ENCODE measurements at regions not wholly inside any gene's neighbourhood (a gene's known extent, or its start where the extent isn't known, plus 50 kb on each side); places are given as distances from the start of the nearest gene placed in this dataset.

DNA sequence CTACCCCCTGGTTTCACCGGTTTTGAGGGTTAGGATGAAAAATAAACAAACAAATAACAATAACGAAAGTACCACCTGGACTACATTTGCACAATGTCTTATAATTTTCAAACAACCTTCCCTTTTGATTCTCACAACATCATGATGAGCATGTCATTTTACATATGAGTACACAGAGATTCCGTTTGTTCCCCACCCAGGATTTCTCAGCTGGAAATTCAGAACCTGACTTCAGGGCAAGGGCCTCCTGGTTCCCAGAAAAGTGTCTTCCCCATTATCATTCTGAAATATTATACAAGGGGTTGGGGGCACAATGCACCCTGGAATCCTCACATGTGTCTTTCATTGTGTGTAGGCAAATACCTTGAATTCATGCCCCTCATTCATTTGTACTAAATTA is 135.8 kb upstream of the NOCT start:
- Histone ChIP-seq H3K36me3 (no peaks in the 10 kb centered on the region), H3K27ac (no peak overlapping the region), H3K9me3 (peaks cover 0 to 4% (median 0%) of the 10 kb centered on the region in 4 donors), H3K4me3 (no peak overlapping the region), H3K27me3 (no peaks in the 10 kb centered on the region), H3K4me1 (no peaks in the 10 kb centered on the region)
- whole genome bisulfite sequencing, 2 donors: 87 to 90% methylated on average over 3 of the region's 3 CpGs
- DNase-seq (ENCODE audit: low spot score in 2 of 2): no peak
- no peak for TF ChIP-seq EP300 (IDR thresholded peaks at IDR 0.05)
- no peak for TF ChIP-seq POLR2A (IDR thresholded peaks at IDR 0.05)
- TF ChIP-seq, protein P1, sequence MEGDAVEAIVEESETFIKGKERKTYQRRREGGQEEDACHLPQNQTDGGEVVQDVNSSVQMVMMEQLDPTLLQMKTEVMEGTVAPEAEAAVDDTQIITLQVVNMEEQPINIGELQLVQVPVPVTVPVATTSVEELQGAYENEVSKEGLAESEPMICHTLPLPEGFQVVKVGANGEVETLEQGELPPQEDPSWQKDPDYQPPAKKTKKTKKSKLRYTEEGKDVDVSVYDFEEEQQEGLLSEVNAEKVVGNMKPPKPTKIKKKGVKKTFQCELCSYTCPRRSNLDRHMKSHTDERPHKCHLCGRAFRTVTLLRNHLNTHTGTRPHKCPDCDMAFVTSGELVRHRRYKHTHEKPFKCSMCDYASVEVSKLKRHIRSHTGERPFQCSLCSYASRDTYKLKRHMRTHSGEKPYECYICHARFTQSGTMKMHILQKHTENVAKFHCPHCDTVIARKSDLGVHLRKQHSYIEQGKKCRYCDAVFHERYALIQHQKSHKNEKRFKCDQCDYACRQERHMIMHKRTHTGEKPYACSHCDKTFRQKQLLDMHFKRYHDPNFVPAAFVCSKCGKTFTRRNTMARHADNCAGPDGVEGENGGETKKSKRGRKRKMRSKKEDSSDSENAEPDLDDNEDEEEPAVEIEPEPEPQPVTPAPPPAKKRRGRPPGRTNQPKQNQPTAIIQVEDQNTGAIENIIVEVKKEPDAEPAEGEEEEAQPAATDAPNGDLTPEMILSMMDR (IDR thresholded peaks at IDR 0.05): no peak

DNA sequence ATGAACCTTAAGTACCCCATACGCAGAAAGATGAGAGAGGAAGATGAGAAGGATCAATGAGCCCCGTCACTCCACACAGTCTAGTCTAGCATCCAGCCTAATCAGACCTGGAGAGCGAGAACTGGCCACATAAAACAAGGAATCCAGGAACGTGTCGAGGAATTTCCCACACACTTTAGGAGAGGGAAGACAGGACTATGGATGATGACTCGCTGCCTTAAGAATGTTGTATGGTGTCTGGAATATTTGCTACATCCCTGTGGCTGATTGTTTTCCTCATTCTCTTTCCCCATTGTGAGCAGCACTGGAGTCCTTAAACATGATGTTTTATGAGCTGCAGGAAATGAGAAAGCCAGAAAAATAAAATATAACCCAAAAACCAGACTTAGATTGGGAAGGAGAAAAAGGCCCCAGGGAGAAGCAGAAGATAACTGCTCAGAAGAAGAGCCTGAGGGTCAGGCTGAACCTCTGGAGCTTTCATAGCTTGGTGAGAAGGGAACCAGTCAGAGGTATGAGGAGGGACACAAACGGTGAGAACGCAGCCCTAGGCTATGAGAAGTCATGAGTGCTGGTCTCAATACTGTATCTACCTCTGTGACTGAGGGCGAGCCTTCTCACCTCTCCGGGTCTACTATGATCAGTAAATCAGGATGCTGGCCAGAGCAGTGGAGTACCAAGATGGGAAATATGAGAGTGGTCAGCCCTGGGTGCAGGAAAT is 139.5 kb upstream of the NOCT start:
- no peaks in the 10 kb centered on the region for H3K27me3 ChIP-seq
- H3K4me1 ChIP-seq: peaks cover 0 to 2% (median 0%) of the 10 kb centered on the region in 4 donors
- WGBS, 2 donors: 73 to 76% methylated on average over 10 of the region's 10 CpGs
- no peak overlapping the region for H3K4me3 ChIP-seq
- H3K36me3 ChIP-seq: no peaks in the 10 kb centered on the region
- no peak overlapping the region for H3K27ac ChIP-seq
- no peak for DNase-seq (ENCODE audit: low spot score in 2 of 2)
- H3K9me3 ChIP-seq: peaks cover 0 to 4% (median 0%) of the 10 kb centered on the region in 4 donors
- no peak for TF ChIP-seq POLR2A (IDR thresholded peaks at IDR 0.05)
- no peak for TF ChIP-seq EP300 (IDR thresholded peaks at IDR 0.05)
- TF ChIP-seq, protein P1 (IDR thresholded peaks at IDR 0.05): no peak

DNA sequence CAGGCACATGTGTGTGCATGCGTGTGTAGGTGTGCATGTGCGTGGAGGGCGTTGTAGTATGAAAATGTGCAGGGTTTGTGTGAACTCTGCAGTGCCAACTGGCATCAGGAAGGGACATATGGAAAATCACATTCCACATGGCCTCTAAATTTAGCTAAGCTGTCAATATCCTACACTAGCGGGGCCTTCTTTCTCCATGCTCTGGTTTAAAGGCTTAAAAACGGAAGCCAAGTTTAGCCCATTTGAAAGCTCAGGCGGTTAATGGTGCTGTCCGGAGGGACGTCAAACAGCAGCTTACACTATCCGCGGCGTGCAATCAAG is 144.1 kb upstream of the NOCT start:
- DNase-seq (ENCODE audit: low spot score in 2 of 2): no peak
- H3K4me3 ChIP-seq: no peak overlapping the region
- no peaks in the 10 kb centered on the region for H3K27me3 ChIP-seq
- H3K27ac ChIP-seq: no peak overlapping the region
- H3K4me1 ChIP-seq: peaks cover 0 to 5% (median 0%) of the 10 kb centered on the region in 4 donors
- TF ChIP-seq, protein P1 (IDR thresholded peaks at IDR 0.05): no peak
- TF ChIP-seq POLR2A (IDR thresholded peaks at IDR 0.05) (no peak), EP300 (IDR thresholded peaks at IDR 0.05) (no peak)
- H3K9me3 ChIP-seq: no peaks in the 10 kb centered on the region
- 77 to 84% methylated on average over 11 of the region's 11 CpGs for WGBS, 2 donors
- H3K36me3 ChIP-seq: no peaks in the 10 kb centered on the region

DNA sequence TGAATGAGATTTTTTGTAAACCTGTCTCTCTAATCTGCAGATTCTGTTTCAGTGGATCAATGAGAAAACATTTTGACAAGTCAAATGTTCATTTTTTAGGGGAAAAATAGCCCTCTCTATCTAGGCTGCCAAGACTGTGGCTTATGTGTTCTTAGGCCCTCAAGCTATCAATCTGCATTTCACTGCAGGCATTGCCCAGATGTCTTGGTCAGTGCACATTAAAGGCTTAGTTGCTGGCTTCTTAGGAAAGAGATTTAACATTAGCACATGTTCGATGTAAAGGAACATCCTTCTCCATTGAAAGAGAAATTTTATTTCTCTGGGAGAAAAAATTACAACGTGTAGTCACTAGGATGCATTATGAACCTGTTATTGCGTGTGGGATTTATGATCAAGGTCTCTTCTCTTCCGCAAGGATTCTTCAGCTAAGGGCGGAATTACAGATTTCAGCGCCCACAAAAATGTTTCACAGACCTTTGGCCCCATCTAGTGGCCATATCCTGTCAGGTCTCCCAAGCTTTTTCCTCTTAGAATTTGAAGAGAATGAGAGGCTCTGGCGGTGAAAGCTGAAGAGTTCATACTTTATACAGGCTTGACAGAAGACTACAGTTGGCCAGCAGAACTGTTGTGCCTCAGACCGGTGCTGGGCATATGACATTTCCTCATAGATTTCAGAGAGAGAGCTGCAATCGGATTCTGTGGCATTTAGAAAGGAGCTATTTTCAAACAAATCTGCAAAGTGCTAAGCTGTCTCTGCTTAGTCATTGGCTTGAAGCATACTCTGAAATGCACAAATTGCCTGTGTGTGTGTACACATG is 144.6 kb upstream of the NOCT start:
- 7 to 8% methylated on average over 9 of the region's 9 CpGs for WGBS, 2 donors
- no peaks in the 10 kb centered on the region for H3K27me3 ChIP-seq
- DNase-seq (ENCODE audit: low spot score in 2 of 2): peak; percentile 33 to 80
- no peaks in the 10 kb centered on the region for H3K9me3 ChIP-seq
- H3K36me3 ChIP-seq: no peaks in the 10 kb centered on the region
- no peak overlapping the region for H3K4me3 ChIP-seq
- H3K4me1 ChIP-seq: peaks cover 0 to 5% (median 0%) of the 10 kb centered on the region in 4 donors
- TF ChIP-seq EP300 (IDR thresholded peaks at IDR 0.05): no peak
- TF ChIP-seq POLR2A (IDR thresholded peaks at IDR 0.05): no peak
- TF ChIP-seq, protein P1 (IDR thresholded peaks at IDR 0.05): peak; percentile 74 to 82 (median 79)
- no peak overlapping the region for H3K27ac ChIP-seq

DNA sequence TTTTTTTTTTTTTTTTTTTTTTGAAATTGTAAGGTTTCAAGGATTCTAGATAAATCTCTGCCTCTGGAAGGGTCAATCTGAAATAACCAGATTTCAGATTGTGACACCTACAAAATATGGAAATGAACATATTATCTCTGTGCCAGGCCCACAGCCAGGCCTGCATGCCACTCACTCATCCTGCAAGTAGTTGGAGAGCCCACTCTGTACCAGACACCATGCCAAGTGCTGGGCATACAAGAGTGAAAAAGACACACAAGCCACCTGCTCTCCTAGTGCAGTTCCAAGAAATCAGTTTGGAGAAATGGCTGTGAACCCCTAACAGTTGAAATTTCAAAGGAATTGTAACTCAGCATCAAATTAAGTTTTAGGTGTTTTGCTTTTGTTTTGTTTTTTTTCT is 145.9 kb upstream of the NOCT start:
- Histone ChIP-seq H3K9me3 (no peaks in the 10 kb centered on the region), H3K27me3 (no peaks in the 10 kb centered on the region), H3K36me3 (no peaks in the 10 kb centered on the region), H3K27ac (no peak overlapping the region), H3K4me1 (peaks cover 0 to 5% (median 0%) of the 10 kb centered on the region in 4 donors), H3K4me3 (no peak overlapping the region)
- no peak for DNase-seq (ENCODE audit: low spot score in 2 of 2)
- TF ChIP-seq, protein P1 (IDR thresholded peaks at IDR 0.05): no peak
- no peak for TF ChIP-seq EP300 (IDR thresholded peaks at IDR 0.05)
- TF ChIP-seq POLR2A (IDR thresholded peaks at IDR 0.05): no peak
